ENCODE measurements at regions not wholly inside any gene's neighbourhood (a gene's known extent, or its start where the extent isn't known, plus 50 kb on each side); places are given as distances from the start of the nearest gene placed in this dataset.

DNA sequence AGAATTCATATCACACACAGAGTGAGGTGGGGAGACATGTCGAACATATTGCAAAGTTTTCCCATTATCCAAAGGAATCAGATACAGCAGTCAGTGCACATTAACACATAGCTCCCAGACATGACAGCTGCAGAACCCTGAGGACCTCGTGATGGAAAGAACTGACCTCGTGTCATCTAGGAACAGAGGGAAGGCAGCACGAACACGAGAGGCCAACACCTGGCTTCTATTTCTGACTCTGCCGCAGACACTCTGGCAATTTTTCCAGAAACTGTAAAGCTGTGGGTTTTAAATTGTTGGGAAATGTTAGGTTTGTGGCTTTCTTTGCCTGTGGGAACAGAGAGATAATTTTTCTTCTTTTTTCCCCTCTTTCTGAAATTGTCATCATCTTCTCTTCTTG lies 315.0 kb upstream of the PIK3R1 start (continued):
- TF ChIP-seq ELF4 (CRISPR knock-in tag; IDR thresholded peaks at IDR 0.05; ENCODE audit: low read depth) (no peak), ETV6 (CRISPR knock-in tag; IDR thresholded peaks at IDR 0.05) (no peak)
- TF ChIP-seq, protein P1, sequence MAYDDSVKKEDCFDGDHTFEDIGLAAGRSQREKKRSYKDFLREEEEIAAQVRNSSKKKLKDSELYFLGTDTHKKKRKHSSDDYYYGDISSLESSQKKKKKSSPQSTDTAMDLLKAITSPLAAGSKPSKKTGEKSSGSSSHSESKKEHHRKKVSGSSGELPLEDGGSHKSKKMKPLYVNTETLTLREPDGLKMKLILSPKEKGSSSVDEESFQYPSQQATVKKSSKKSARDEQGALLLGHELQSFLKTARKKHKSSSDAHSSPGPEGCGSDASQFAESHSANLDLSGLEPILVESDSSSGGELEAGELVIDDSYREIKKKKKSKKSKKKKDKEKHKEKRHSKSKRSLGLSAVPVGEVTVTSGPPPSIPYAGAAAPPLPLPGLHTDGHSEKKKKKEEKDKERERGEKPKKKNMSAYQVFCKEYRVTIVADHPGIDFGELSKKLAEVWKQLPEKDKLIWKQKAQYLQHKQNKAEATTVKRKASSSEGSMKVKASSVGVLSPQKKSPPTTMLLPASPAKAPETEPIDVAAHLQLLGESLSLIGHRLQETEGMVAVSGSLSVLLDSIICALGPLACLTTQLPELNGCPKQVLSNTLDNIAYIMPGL (CRISPR knock-in tag; IDR thresholded peaks at IDR 0.05) = no peak

DNA sequence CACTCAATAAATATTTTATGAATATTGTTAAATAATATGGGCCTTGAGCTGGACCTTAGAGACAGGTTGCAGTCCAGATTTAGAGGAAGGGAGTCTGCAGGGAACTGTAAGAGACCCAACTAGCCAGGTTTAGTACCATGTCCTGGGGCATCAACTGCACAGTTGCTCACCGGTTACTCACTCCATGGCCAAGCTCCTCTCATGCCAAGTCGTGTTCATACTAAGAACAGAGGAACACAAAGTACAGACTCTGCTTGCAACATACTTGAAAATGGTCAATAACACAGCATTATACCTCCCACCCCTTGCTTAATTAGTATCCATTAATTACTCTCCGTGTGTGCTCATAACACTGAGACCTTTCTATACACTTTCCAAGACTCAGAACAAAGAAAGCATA lies 317.6 kb upstream of the PIK3R1 start:
- DNase-seq (ENCODE audit: low spot score) (no peak), ATAC-seq (no peak)
- POLR2A ChIA-PET = no interaction called here
- no peak overlapping the region for H3K4me3 Mint-ChIP-seq
- peaks cover 9% of the 10 kb centered on the region for H3K9me3 Mint-ChIP-seq
- no peaks in the 10 kb centered on the region for H3K4me1 Mint-ChIP-seq
- CTCF ChIA-PET = no interaction called here
- peaks cover 4% of the 10 kb centered on the region; the same call in 1 of the 2 replicates for H3K36me3 Mint-ChIP-seq
- H3K27ac Mint-ChIP-seq = no peak overlapping the region
- H3K27me3 Mint-ChIP-seq (ENCODE audit: low read depth) = no peaks in the 10 kb centered on the region
- TF ChIP-seq ZBTB21 (CRISPR knock-in tag; IDR thresholded peaks at IDR 0.05; ENCODE audit: borderline replicate concordance) (no peak), ESRRA (CRISPR knock-in tag; IDR thresholded peaks at IDR 0.05; ENCODE audit: borderline replicate concordance) (no peak)
- TF ChIP-seq, protein P2, sequence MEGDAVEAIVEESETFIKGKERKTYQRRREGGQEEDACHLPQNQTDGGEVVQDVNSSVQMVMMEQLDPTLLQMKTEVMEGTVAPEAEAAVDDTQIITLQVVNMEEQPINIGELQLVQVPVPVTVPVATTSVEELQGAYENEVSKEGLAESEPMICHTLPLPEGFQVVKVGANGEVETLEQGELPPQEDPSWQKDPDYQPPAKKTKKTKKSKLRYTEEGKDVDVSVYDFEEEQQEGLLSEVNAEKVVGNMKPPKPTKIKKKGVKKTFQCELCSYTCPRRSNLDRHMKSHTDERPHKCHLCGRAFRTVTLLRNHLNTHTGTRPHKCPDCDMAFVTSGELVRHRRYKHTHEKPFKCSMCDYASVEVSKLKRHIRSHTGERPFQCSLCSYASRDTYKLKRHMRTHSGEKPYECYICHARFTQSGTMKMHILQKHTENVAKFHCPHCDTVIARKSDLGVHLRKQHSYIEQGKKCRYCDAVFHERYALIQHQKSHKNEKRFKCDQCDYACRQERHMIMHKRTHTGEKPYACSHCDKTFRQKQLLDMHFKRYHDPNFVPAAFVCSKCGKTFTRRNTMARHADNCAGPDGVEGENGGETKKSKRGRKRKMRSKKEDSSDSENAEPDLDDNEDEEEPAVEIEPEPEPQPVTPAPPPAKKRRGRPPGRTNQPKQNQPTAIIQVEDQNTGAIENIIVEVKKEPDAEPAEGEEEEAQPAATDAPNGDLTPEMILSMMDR (IDR thresholded peaks at IDR 0.05) = no peak

DNA sequence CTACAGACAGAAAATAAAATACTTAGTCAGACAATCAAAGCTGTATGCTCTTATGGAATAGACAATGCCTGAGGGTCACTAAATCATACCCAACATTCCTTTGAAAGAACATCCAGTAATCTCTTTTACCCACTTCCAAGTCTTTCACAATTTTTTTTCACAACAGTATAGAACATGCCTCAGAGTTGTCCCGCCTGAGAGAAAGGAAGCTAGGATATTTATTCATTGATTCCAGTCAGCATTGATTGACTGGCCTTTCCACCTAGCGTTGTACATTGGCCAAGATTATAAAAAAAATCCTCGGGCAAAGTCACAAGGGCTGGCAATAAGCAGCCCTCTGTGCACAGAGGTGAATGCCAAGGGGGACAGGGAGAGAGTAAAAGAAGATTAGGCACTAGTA lies 318.1 kb upstream of the PIK3R1 start:
- peaks cover 4% of the 10 kb centered on the region; the same call in 1 of the 2 replicates for H3K36me3 Mint-ChIP-seq
- no peaks in the 10 kb centered on the region for H3K27me3 Mint-ChIP-seq (ENCODE audit: low read depth)
- no peak overlapping the region for H3K4me3 Mint-ChIP-seq
- ChIA-PET POLR2A (no interaction called here), CTCF (no interaction called here)
- no peak for ATAC-seq
- TF ChIP-seq CREB1 (CRISPR knock-in tag; IDR thresholded peaks at IDR 0.05) = no peak
- TF ChIP-seq ELF4 (CRISPR knock-in tag; IDR thresholded peaks at IDR 0.05; ENCODE audit: low read depth) = no peak
- no peak for TF ChIP-seq ATF1 (CRISPR knock-in tag; IDR thresholded peaks at IDR 0.05)
- TF ChIP-seq, protein P3, sequence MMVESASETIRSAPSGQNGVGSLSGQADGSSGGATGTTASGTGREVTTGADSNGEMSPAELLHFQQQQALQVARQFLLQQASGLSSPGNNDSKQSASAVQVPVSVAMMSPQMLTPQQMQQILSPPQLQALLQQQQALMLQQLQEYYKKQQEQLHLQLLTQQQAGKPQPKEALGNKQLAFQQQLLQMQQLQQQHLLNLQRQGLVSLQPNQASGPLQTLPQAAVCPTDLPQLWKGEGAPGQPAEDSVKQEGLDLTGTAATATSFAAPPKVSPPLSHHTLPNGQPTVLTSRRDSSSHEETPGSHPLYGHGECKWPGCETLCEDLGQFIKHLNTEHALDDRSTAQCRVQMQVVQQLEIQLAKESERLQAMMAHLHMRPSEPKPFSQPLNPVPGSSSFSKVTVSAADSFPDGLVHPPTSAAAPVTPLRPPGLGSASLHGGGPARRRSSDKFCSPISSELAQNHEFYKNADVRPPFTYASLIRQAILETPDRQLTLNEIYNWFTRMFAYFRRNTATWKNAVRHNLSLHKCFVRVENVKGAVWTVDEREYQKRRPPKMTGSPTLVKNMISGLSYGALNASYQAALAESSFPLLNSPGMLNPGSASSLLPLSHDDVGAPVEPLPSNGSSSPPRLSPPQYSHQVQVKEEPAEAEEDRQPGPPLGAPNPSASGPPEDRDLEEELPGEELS (CRISPR knock-in tag; IDR thresholded peaks at IDR 0.05) = no peak
- no peak for TF ChIP-seq SP1 (CRISPR knock-in tag; conservative IDR thresholded peaks at IDR 0.05)
- no peak for TF ChIP-seq KAT7 (CRISPR knock-in tag; IDR thresholded peaks at IDR 0.05; ENCODE audit: borderline replicate concordance)
- TF ChIP-seq, protein P4, sequence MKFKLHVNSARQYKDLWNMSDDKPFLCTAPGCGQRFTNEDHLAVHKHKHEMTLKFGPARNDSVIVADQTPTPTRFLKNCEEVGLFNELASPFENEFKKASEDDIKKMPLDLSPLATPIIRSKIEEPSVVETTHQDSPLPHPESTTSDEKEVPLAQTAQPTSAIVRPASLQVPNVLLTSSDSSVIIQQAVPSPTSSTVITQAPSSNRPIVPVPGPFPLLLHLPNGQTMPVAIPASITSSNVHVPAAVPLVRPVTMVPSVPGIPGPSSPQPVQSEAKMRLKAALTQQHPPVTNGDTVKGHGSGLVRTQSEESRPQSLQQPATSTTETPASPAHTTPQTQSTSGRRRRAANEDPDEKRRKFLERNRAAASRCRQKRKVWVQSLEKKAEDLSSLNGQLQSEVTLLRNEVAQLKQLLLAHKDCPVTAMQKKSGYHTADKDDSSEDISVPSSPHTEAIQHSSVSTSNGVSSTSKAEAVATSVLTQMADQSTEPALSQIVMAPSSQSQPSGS (CRISPR knock-in tag; IDR thresholded peaks at IDR 0.05; ENCODE audit: borderline replicate concordance, low read depth) = no peak
- TF ChIP-seq, protein P5, sequence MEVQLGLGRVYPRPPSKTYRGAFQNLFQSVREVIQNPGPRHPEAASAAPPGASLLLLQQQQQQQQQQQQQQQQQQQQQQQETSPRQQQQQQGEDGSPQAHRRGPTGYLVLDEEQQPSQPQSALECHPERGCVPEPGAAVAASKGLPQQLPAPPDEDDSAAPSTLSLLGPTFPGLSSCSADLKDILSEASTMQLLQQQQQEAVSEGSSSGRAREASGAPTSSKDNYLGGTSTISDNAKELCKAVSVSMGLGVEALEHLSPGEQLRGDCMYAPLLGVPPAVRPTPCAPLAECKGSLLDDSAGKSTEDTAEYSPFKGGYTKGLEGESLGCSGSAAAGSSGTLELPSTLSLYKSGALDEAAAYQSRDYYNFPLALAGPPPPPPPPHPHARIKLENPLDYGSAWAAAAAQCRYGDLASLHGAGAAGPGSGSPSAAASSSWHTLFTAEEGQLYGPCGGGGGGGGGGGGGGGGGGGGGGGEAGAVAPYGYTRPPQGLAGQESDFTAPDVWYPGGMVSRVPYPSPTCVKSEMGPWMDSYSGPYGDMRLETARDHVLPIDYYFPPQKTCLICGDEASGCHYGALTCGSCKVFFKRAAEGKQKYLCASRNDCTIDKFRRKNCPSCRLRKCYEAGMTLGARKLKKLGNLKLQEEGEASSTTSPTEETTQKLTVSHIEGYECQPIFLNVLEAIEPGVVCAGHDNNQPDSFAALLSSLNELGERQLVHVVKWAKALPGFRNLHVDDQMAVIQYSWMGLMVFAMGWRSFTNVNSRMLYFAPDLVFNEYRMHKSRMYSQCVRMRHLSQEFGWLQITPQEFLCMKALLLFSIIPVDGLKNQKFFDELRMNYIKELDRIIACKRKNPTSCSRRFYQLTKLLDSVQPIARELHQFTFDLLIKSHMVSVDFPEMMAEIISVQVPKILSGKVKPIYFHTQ (CRISPR knock-in tag; IDR thresholded peaks at IDR 0.05) = no peak
- TF ChIP-seq GRHL2 (CRISPR knock-in tag; IDR thresholded peaks at IDR 0.05; ENCODE audit: insufficient replicate concordance, severe bottlenecking) = no peak
- TF ChIP-seq JUN (CRISPR knock-in tag; IDR thresholded peaks at IDR 0.05) = no peak
- TF ChIP-seq TEAD4 (CRISPR knock-in tag; IDR thresholded peaks at IDR 0.05) = no peak
- TF ChIP-seq, protein P6, sequence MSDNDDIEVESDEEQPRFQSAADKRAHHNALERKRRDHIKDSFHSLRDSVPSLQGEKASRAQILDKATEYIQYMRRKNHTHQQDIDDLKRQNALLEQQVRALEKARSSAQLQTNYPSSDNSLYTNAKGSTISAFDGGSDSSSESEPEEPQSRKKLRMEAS (CRISPR knock-in tag; IDR thresholded peaks at IDR 0.05) = no peak
- H3K4me1 Mint-ChIP-seq = no peaks in the 10 kb centered on the region
- DNase-seq (ENCODE audit: low spot score) = no peak
- H3K9me3 Mint-ChIP-seq = peaks cover 9% of the 10 kb centered on the region
- H3K27ac Mint-ChIP-seq = no peak overlapping the region

All from WTC11 (cell line).